ENCODE measurements at regions not wholly inside any gene's neighbourhood (a gene's known extent, or its start where the extent isn't known, plus 50 kb on each side); places are given as distances from the start of the nearest gene placed in this dataset.

- H3K36me3 ChIP-seq (ENCODE audit: control insufficient read depth in 2 of 2, extremely low read depth in 1 of 2, insufficient read depth in 1 of 2, low read length in 1 of 2), result no peaks in the 10 kb centered on the region
- POLR2A ChIA-PET, result interaction anchor here (0.6 to 0.7 kb wide), 5 partner anchors 18 to 275 kb away, joined by 3 to 11 read pairs (median 4); no protein-coding TSS in a partner anchor
- no peak overlapping the region for H3K4me3 Mint-ChIP-seq
- DNase-seq (no peak), ATAC-seq (replicated peaks in 1 of 4) (no peak)
- CTCF ChIA-PET, result interaction anchor here in 1 of 2 donors (0.6 kb wide), 1 partner anchor 1668 kb away, joined by 4 read pairs; no protein-coding TSS in a partner anchor
- no peak overlapping the region for H3K27ac ChIP-seq (ENCODE audit: low read length)
- no CpG with 5 or more reads among the region's 9 CpGs for WGBS (ENCODE audit: insufficient coverage)
- no peaks in the 10 kb centered on the region for H3K36me3 Mint-ChIP-seq
- no peaks in the 10 kb centered on the region for H3K27me3 ChIP-seq (replicated peaks in 1 of 2; ENCODE audit: control insufficient read depth in 2 of 2, extremely low read depth in 1 of 2, insufficient read depth in 2 of 2, low read length in 1 of 2)
- peaks cover 2 to 15% (median 10%) of the 10 kb centered on the region in 3 donors for H3K4me1 Mint-ChIP-seq
- no peak overlapping the region for H3K4me3 ChIP-seq (ENCODE audit: control insufficient read depth in 1 of 2, extremely low read depth in 1 of 2, low read length in 1 of 2)
- H3K27ac Mint-ChIP-seq, result no peak overlapping the region
- H3K9me3 Mint-ChIP-seq, result no peaks in the 10 kb centered on the region
- no peaks in the 10 kb centered on the region for H3K9me3 ChIP-seq
- no peaks in the 10 kb centered on the region for H3K27me3 Mint-ChIP-seq
- peaks cover 0 to 2% of the 10 kb centered on the region in 2 experiments for H3K4me1 ChIP-seq (ENCODE audit: control insufficient read depth in 1 of 2, extremely low read depth in 1 of 2, insufficient read depth in 2 of 2, low read length in 2 of 2)
Observed at GRCh38 chr20:53786445-53787267, 193.0 kb upstream of the ZNF217 start.

- H3K36me3 ChIP-seq (ENCODE audit: control insufficient read depth in 2 of 2, extremely low read depth in 1 of 2, insufficient read depth in 1 of 2, low read length in 1 of 2), result no peaks in the 10 kb centered on the region
- Mint-ChIP-seq H3K9me3 (no peaks in the 10 kb centered on the region), H3K4me1 (peaks cover 2 to 15% (median 10%) of the 10 kb centered on the region in 3 donors), H3K27ac (no peak overlapping the region), H3K36me3 (no peaks in the 10 kb centered on the region), H3K27me3 (no peaks in the 10 kb centered on the region), H3K4me3 (no peak overlapping the region)
- WGBS (ENCODE audit: insufficient coverage), result 93% methylated on average over 2 of the region's 3 CpGs
- H3K4me3 ChIP-seq (ENCODE audit: control insufficient read depth in 1 of 2, extremely low read depth in 1 of 2, low read length in 1 of 2), result no peak overlapping the region
- no peaks in the 10 kb centered on the region for H3K27me3 ChIP-seq (replicated peaks in 1 of 2; ENCODE audit: control insufficient read depth in 2 of 2, extremely low read depth in 1 of 2, insufficient read depth in 2 of 2, low read length in 1 of 2)
- POLR2A ChIA-PET, result no interaction called here
- CTCF ChIA-PET, result interaction anchor here in 1 of 2 donors (0.6 kb wide), 1 partner anchor 20 kb away, joined by 3 read pairs; no protein-coding TSS in a partner anchor
- H3K9me3 ChIP-seq, result no peaks in the 10 kb centered on the region
- no peak for DNase-seq
- no peak overlapping the region for H3K27ac ChIP-seq (ENCODE audit: low read length)
- no peak for ATAC-seq (replicated peaks in 1 of 4)
- peaks cover 0 to 2% of the 10 kb centered on the region in 2 experiments for H3K4me1 ChIP-seq (ENCODE audit: control insufficient read depth in 1 of 2, extremely low read depth in 1 of 2, insufficient read depth in 2 of 2, low read length in 2 of 2)
Observed at GRCh38 chr20:53786071-53786444, 192.4 kb upstream of the ZNF217 start.

GRCh38 chr20:53785320-53785719 lies 191.7 kb upstream of the ZNF217 start:
- no peaks in the 10 kb centered on the region for H3K27me3 ChIP-seq (replicated peaks in 1 of 2; ENCODE audit: control insufficient read depth in 2 of 2, extremely low read depth in 1 of 2, insufficient read depth in 2 of 2, low read length in 1 of 2)
- POLR2A ChIA-PET, result no interaction called here
- no peak overlapping the region for H3K4me3 ChIP-seq (ENCODE audit: control insufficient read depth in 1 of 2, extremely low read depth in 1 of 2, low read length in 1 of 2)
- H3K9me3 Mint-ChIP-seq, result no peaks in the 10 kb centered on the region
- CTCF ChIA-PET, result interaction anchor here in 1 of 2 donors (0.6 kb wide), 1 partner anchor 20 kb away, joined by 3 read pairs; no protein-coding TSS in a partner anchor
- DNase-seq, result no peak
- peaks cover 0 to 2% of the 10 kb centered on the region in 2 experiments for H3K4me1 ChIP-seq (ENCODE audit: control insufficient read depth in 1 of 2, extremely low read depth in 1 of 2, insufficient read depth in 2 of 2, low read length in 2 of 2)
- H3K4me1 Mint-ChIP-seq, result peaks cover 2 to 15% (median 10%) of the 10 kb centered on the region in 3 donors
- H3K4me3 Mint-ChIP-seq, result no peak overlapping the region
- H3K36me3 ChIP-seq (ENCODE audit: control insufficient read depth in 2 of 2, extremely low read depth in 1 of 2, insufficient read depth in 1 of 2, low read length in 1 of 2), result no peaks in the 10 kb centered on the region
- H3K9me3 ChIP-seq, result no peaks in the 10 kb centered on the region
- H3K27ac ChIP-seq (ENCODE audit: low read length), result no peak overlapping the region
- WGBS (ENCODE audit: insufficient coverage), result 100% methylated on average over 1 of the region's 3 CpGs
- no peaks in the 10 kb centered on the region for H3K36me3 Mint-ChIP-seq
- no peak for ATAC-seq (replicated peaks in 1 of 4)
- no peak overlapping the region for H3K27ac Mint-ChIP-seq
- H3K27me3 Mint-ChIP-seq, result no peaks in the 10 kb centered on the region

- no peak for DNase-seq
- Mint-ChIP-seq H3K4me1 (peaks cover 2 to 15% (median 10%) of the 10 kb centered on the region in 3 donors), H3K36me3 (no peaks in the 10 kb centered on the region), H3K27ac (no peak overlapping the region), H3K9me3 (no peaks in the 10 kb centered on the region), H3K27me3 (no peaks in the 10 kb centered on the region), H3K4me3 (no peak overlapping the region)
- ChIA-PET POLR2A (no interaction called here), CTCF (interaction anchor here in 1 of 2 donors (0.7 kb wide), 1 partner anchor 1544 kb away, joined by 3 read pairs; no protein-coding TSS in a partner anchor)
- no peak overlapping the region for H3K27ac ChIP-seq (ENCODE audit: low read length)
- H3K36me3 ChIP-seq (ENCODE audit: control insufficient read depth in 2 of 2, extremely low read depth in 1 of 2, insufficient read depth in 1 of 2, low read length in 1 of 2), result no peaks in the 10 kb centered on the region
- peaks cover 0 to 2% of the 10 kb centered on the region in 2 experiments for H3K4me1 ChIP-seq (ENCODE audit: control insufficient read depth in 1 of 2, extremely low read depth in 1 of 2, insufficient read depth in 2 of 2, low read length in 2 of 2)
- no CpG with 5 or more reads among the region's 3 CpGs for WGBS (ENCODE audit: insufficient coverage)
- no peak for ATAC-seq (replicated peaks in 1 of 4)
- no peaks in the 10 kb centered on the region for H3K27me3 ChIP-seq (replicated peaks in 1 of 2; ENCODE audit: control insufficient read depth in 2 of 2, extremely low read depth in 1 of 2, insufficient read depth in 2 of 2, low read length in 1 of 2)
- H3K4me3 ChIP-seq (ENCODE audit: control insufficient read depth in 1 of 2, extremely low read depth in 1 of 2, low read length in 1 of 2), result no peak overlapping the region
- no peaks in the 10 kb centered on the region for H3K9me3 ChIP-seq
Observed at GRCh38 chr20:53783768-53784167, 190.1 kb upstream of the ZNF217 start.

- H3K27ac Mint-ChIP-seq, result no peak overlapping the region
- Histone ChIP-seq H3K4me3 (ENCODE audit: control insufficient read depth in 1 of 2, extremely low read depth in 1 of 2, low read length in 1 of 2) (no peak overlapping the region), H3K27ac (ENCODE audit: low read length) (no peak overlapping the region), H3K9me3 (no peaks in the 10 kb centered on the region), H3K27me3 (replicated peaks in 1 of 2; ENCODE audit: control insufficient read depth in 2 of 2, extremely low read depth in 1 of 2, insufficient read depth in 2 of 2, low read length in 1 of 2) (no peaks in the 10 kb centered on the region), H3K36me3 (ENCODE audit: control insufficient read depth in 2 of 2, extremely low read depth in 1 of 2, insufficient read depth in 1 of 2, low read length in 1 of 2) (no peaks in the 10 kb centered on the region), H3K4me1 (ENCODE audit: control insufficient read depth in 1 of 2, extremely low read depth in 1 of 2, insufficient read depth in 2 of 2, low read length in 2 of 2) (peaks cover 0 to 2% of the 10 kb centered on the region in 2 experiments)
- no peaks in the 10 kb centered on the region for H3K27me3 Mint-ChIP-seq
- DNase-seq, result no peak
- ATAC-seq (replicated peaks in 1 of 4), result no peak
- peaks cover 2 to 15% (median 10%) of the 10 kb centered on the region in 3 donors for H3K4me1 Mint-ChIP-seq
- ChIA-PET CTCF (no interaction called here), POLR2A (no interaction called here)
- H3K36me3 Mint-ChIP-seq, result no peaks in the 10 kb centered on the region
- H3K4me3 Mint-ChIP-seq, result no peak overlapping the region
- no peaks in the 10 kb centered on the region for H3K9me3 Mint-ChIP-seq
- no CpG with 5 or more reads among the region's 4 CpGs for WGBS (ENCODE audit: insufficient coverage)
Observed at GRCh38 chr20:53782612-53783246, 189.1 kb upstream of the ZNF217 start.

GRCh38 chr20:53779822-53780221 lies 186.2 kb upstream of the ZNF217 start:
- Histone ChIP-seq H3K9me3 (no peaks in the 10 kb centered on the region), H3K27ac (ENCODE audit: low read length) (no peak overlapping the region), H3K4me3 (ENCODE audit: control insufficient read depth in 1 of 2, extremely low read depth in 1 of 2, low read length in 1 of 2) (no peak overlapping the region), H3K36me3 (ENCODE audit: control insufficient read depth in 2 of 2, extremely low read depth in 1 of 2, insufficient read depth in 1 of 2, low read length in 1 of 2) (no peaks in the 10 kb centered on the region), H3K4me1 (ENCODE audit: control insufficient read depth in 1 of 2, extremely low read depth in 1 of 2, insufficient read depth in 2 of 2, low read length in 2 of 2) (no peaks in the 10 kb centered on the region), H3K27me3 (replicated peaks in 1 of 2; ENCODE audit: control insufficient read depth in 2 of 2, extremely low read depth in 1 of 2, insufficient read depth in 2 of 2, low read length in 1 of 2) (no peaks in the 10 kb centered on the region)
- no peak overlapping the region for H3K27ac Mint-ChIP-seq
- no peaks in the 10 kb centered on the region for H3K27me3 Mint-ChIP-seq
- no peaks in the 10 kb centered on the region for H3K4me1 Mint-ChIP-seq
- ChIA-PET CTCF (interaction anchor here (0.6 kb wide), 2 partner anchors 82 to 185 kb away, joined by 7 read pairs; no protein-coding TSS in a partner anchor), POLR2A (no interaction called here)
- WGBS (ENCODE audit: insufficient coverage), result no CpG with 5 or more reads among the region's 1 CpG
- DNase-seq (no peak), ATAC-seq (replicated peaks in 1 of 4) (no peak)
- H3K4me3 Mint-ChIP-seq, result no peak overlapping the region
- H3K9me3 Mint-ChIP-seq, result no peaks in the 10 kb centered on the region
- H3K36me3 Mint-ChIP-seq, result no peaks in the 10 kb centered on the region
